Neural progenitor cell (in vitro differentiated cells): ENCODE measurements at regions not wholly inside any gene's neighbourhood (a gene's known extent, or its start where the extent isn't known, plus 50 kb on each side); places are given as distances from the start of the nearest gene placed in this dataset.

Experiments used
- DNase-seq: peaks from one replicate; pipeline ENCODE4 v3.0.0-alpha.2; 2016; ENCODE audit warnings: low spot score
- H2AFZ ChIP-seq: fragments of 200-600 bp; sonication (generic); replicated peaks from 2 replicates; pipeline ENCODE4 v1.6.1; 2016; ENCODE audit warnings: antibody characterized with exemption
- H3F3A ChIP-seq: fragments of 200-600 bp; sonication (generic); 2 replicates; pipeline ENCODE4 v1.6.1; 2016; ENCODE audit warnings: antibody characterized with exemption, low read depth
- H3K27ac ChIP-seq: fragments of 200-600 bp; sonication (generic); 2 replicates; pipeline ENCODE4 v1.5.1; 2016; ENCODE audit warnings: mild to moderate bottlenecking
- H3K27me3 ChIP-seq: fragments of 200-600 bp; sonication (generic); 2 replicates; pipeline ENCODE4 v1.6.1; 2016; ENCODE audit warnings: mild to moderate bottlenecking, moderate library complexity
- H3K36me3 ChIP-seq: fragments of 200-600 bp; sonication (generic); 2 replicates; pipeline ENCODE4 v1.5.1; 2016
- H3K4me1 ChIP-seq: fragments of 200-600 bp; sonication (generic); 2 replicates; pipeline ENCODE4 v1.6.1; 2016; ENCODE audit warnings: mixed run types
- H3K4me2 ChIP-seq: fragments of 200-600 bp; sonication (generic); 2 replicates; pipeline ENCODE4 v1.6.1; 2016
- H3K4me3 ChIP-seq: fragments of 200-600 bp; sonication (generic); 2 replicates; pipeline ENCODE4 v1.5.1; 2016
- H3K79me2 ChIP-seq: fragments of 200-600 bp; sonication (generic); 2 replicates; pipeline ENCODE4 v1.6.1; 2016; ENCODE audit warnings: low read depth
- H3K9ac ChIP-seq: fragments of 200-600 bp; sonication (generic); 2 replicates; pipeline ENCODE4 v1.6.1; 2016
- H3K9me3 ChIP-seq: fragments of 200-600 bp; sonication (generic); 2 replicates; pipeline ENCODE4 v1.5.1; 2016; ENCODE audit warnings: low read depth
- H4K20me1 ChIP-seq: fragments of 200-600 bp; sonication (generic); 2 replicates; pipeline ENCODE4 v1.6.1; 2016; ENCODE audit warnings: low read depth
- H3K27ac Mint-ChIP-seq: 3 replicates; pipeline ENCODE4 v1.8.0; 2021; ENCODE audit warnings: mixed read lengths
- H3K27me3 Mint-ChIP-seq: 2 replicates; pipeline ENCODE4 v1.8.0; 2022; ENCODE audit warnings: low read depth, mild to moderate bottlenecking, inconsistent platforms, moderate library complexity, mixed read lengths; ENCODE audit not compliant: insufficient read depth
- H3K36me3 Mint-ChIP-seq: 3 replicates; pipeline ENCODE4 v1.8.0; 2021; ENCODE audit warnings: mixed read lengths
- H3K4me1 Mint-ChIP-seq: 3 replicates; pipeline ENCODE4 v1.8.0; 2021; ENCODE audit warnings: mixed read lengths
- H3K4me3 Mint-ChIP-seq: 3 replicates; pipeline ENCODE4 v1.8.0; 2021; ENCODE audit warnings: mild to moderate bottlenecking, moderate library complexity, mixed read lengths
- H3K9me3 Mint-ChIP-seq: 3 replicates; pipeline ENCODE4 v1.8.0; 2020; ENCODE audit warnings: mixed read lengths
- CTCF ChIP-seq: fragments of 200-600 bp; sonication (generic); IDR thresholded peaks from 2 replicates; pipeline ENCODE4 v1.5.1; 2017; ENCODE audit warnings: antibody characterized with exemption, mild to moderate bottlenecking
- EZH2 ChIP-seq: fragments of 200-600 bp; sonication (generic); IDR thresholded peaks from 2 replicates; pipeline ENCODE4 v1.6.1; 2017; ENCODE audit warnings: antibody characterized with exemption, mild to moderate bottlenecking, moderate library complexity
- EZH2phosphoT487 ChIP-seq: fragments of 200-600 bp; sonication (generic); IDR thresholded peaks from 2 replicates; pipeline ENCODE4 v1.6.1; 2017; ENCODE audit warnings: antibody characterized with exemption

- H3K27ac Mint-ChIP-seq: no peak overlapping the region
- no peak overlapping the region for H3K4me2 ChIP-seq
- peak; percentile 90 for TF ChIP-seq CTCF
- no peak for TF ChIP-seq EZH2phosphoT487
- H3K79me2 ChIP-seq: no peaks in the 10 kb centered on the region
- H3K4me1 Mint-ChIP-seq: no peaks in the 10 kb centered on the region
- no peaks in the 10 kb centered on the region for H3K4me1 ChIP-seq
- peak; percentile 82 for DNase-seq
- no peak overlapping the region for H3K4me3 ChIP-seq
- H3F3A ChIP-seq: no peaks in the 10 kb centered on the region
- no peak overlapping the region for H3K9ac ChIP-seq
- H4K20me1 ChIP-seq: peaks cover 6% of the 10 kb centered on the region
- H3K36me3 Mint-ChIP-seq: no peaks in the 10 kb centered on the region
- no peak overlapping the region for H2AFZ ChIP-seq
- no peaks in the 10 kb centered on the region for H3K9me3 ChIP-seq
- no peaks in the 10 kb centered on the region for H3K36me3 ChIP-seq
- H3K4me3 Mint-ChIP-seq: no peak overlapping the region
- H3K27ac ChIP-seq: no peak overlapping the region
- H3K27me3 ChIP-seq: no peaks in the 10 kb centered on the region
- H3K27me3 Mint-ChIP-seq: peaks cover 2% of the 10 kb centered on the region
- no peaks in the 10 kb centered on the region for H3K9me3 Mint-ChIP-seq
Observed at GRCh38 chr22:25362215-25362882, 142.9 kb downstream of the CRYBB2 start.

GRCh38 chr22:25362883-25363240, 143.4 kb downstream of the CRYBB2 start:
- no peak overlapping the region for H3K4me2 ChIP-seq
- no peaks in the 10 kb centered on the region for H3K36me3 ChIP-seq
- no peaks in the 10 kb centered on the region for H3K9me3 Mint-ChIP-seq
- peaks cover 2% of the 10 kb centered on the region for H3K27me3 Mint-ChIP-seq
- H3K79me2 ChIP-seq: no peaks in the 10 kb centered on the region
- H3K27ac Mint-ChIP-seq: no peak overlapping the region
- no peaks in the 10 kb centered on the region for H3K9me3 ChIP-seq
- no peak for DNase-seq
- no peaks in the 10 kb centered on the region for H3K36me3 Mint-ChIP-seq
- H2AFZ ChIP-seq: no peak overlapping the region
- H3K27me3 ChIP-seq: no peaks in the 10 kb centered on the region
- peaks cover 6% of the 10 kb centered on the region for H4K20me1 ChIP-seq
- no peak overlapping the region for H3K4me3 ChIP-seq
- no peaks in the 10 kb centered on the region for H3K4me1 ChIP-seq
- no peak for TF ChIP-seq CTCF
- no peak for TF ChIP-seq EZH2
- no peak for TF ChIP-seq EZH2phosphoT487
- H3K27ac ChIP-seq: no peak overlapping the region
- no peak overlapping the region for H3K9ac ChIP-seq
- H3F3A ChIP-seq: no peaks in the 10 kb centered on the region
- H3K4me3 Mint-ChIP-seq: no peak overlapping the region
- H3K4me1 Mint-ChIP-seq: no peaks in the 10 kb centered on the region

- H3K27me3 Mint-ChIP-seq: peaks cover 2% of the 10 kb centered on the region
- Histone ChIP-seq H3K36me3 (no peaks in the 10 kb centered on the region), H3K27ac (no peak overlapping the region), H3K4me2 (no peak overlapping the region), H3K79me2 (no peaks in the 10 kb centered on the region), H4K20me1 (peaks cover 6% of the 10 kb centered on the region), H3F3A (no peaks in the 10 kb centered on the region), H3K27me3 (no peaks in the 10 kb centered on the region), H3K4me3 (no peak overlapping the region), H3K9ac (no peak overlapping the region), H3K4me1 (no peaks in the 10 kb centered on the region), H3K9me3 (no peaks in the 10 kb centered on the region), H2AFZ (no peak overlapping the region)
- no peak overlapping the region for H3K27ac Mint-ChIP-seq
- peaks cover 2% of the 10 kb centered on the region for H3K36me3 Mint-ChIP-seq
- no peaks in the 10 kb centered on the region for H3K9me3 Mint-ChIP-seq
- TF ChIP-seq CTCF (no peak), EZH2phosphoT487 (no peak), EZH2 (no peak)
- H3K4me1 Mint-ChIP-seq: peaks cover 2% of the 10 kb centered on the region
- DNase-seq: no peak
- no peak overlapping the region for H3K4me3 Mint-ChIP-seq
Observed at GRCh38 chr22:25363474-25363873, 144.0 kb downstream of the CRYBB2 start.
